B cell (primary cell): ENCODE measurements at regions not wholly inside any gene's neighbourhood (a gene's known extent, or its start where the extent isn't known, plus 50 kb on each side); places are given as distances from the start of the nearest gene placed in this dataset.

Source experiments
- EZH2 ChIP-seq: IDR thresholded peaks from 2 replicates; pipeline ENCODE4 v1.6.1; 2012; ENCODE audit warnings: borderline replicate concordance, low read depth, mild to moderate bottlenecking, moderate library complexity, low read length; ENCODE audit not compliant: insufficient read depth, poor library complexity, severe bottlenecking
- TF ChIP-seq, protein P1 (sequence below): fragments of 200-600 bp; IDR thresholded peaks from one replicate; pipeline ENCODE4 v1.8.0; 2022; ENCODE audit warnings: antibody characterized with exemption, mild to moderate bottlenecking

DNA sequence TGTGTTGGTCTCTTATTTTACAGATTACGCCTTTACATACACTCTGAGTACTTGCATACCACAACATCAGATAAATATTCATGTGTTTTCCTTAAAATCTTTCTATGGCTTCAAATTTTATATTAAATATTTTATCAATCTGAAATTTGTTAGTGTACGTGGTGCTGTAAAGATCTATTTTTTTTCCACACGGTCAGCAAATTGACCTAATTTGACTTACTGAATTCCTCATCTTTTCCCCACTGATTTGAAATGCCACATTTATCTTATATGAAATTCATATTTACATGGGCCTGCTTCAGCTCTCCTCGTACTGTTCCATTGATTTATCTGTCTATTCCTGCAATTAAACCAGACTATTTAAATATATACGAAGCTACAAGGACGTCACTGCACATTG is 433.8 kb upstream of the ZNF507 start:
- TF ChIP-seq, protein P1, sequence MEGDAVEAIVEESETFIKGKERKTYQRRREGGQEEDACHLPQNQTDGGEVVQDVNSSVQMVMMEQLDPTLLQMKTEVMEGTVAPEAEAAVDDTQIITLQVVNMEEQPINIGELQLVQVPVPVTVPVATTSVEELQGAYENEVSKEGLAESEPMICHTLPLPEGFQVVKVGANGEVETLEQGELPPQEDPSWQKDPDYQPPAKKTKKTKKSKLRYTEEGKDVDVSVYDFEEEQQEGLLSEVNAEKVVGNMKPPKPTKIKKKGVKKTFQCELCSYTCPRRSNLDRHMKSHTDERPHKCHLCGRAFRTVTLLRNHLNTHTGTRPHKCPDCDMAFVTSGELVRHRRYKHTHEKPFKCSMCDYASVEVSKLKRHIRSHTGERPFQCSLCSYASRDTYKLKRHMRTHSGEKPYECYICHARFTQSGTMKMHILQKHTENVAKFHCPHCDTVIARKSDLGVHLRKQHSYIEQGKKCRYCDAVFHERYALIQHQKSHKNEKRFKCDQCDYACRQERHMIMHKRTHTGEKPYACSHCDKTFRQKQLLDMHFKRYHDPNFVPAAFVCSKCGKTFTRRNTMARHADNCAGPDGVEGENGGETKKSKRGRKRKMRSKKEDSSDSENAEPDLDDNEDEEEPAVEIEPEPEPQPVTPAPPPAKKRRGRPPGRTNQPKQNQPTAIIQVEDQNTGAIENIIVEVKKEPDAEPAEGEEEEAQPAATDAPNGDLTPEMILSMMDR, result no peak
- TF ChIP-seq EZH2, result no peak
